ENCODE measurements at regions not wholly inside any gene's neighbourhood (a gene's known extent, or its start where the extent isn't known, plus 50 kb on each side); places are given as distances from the start of the nearest gene placed in this dataset.
"Not testable (repeated sequence)": the region's sequence is repeated elsewhere in the genome, so short reads cannot be mapped to it uniquely, and the experiment has no call there.

DNA sequence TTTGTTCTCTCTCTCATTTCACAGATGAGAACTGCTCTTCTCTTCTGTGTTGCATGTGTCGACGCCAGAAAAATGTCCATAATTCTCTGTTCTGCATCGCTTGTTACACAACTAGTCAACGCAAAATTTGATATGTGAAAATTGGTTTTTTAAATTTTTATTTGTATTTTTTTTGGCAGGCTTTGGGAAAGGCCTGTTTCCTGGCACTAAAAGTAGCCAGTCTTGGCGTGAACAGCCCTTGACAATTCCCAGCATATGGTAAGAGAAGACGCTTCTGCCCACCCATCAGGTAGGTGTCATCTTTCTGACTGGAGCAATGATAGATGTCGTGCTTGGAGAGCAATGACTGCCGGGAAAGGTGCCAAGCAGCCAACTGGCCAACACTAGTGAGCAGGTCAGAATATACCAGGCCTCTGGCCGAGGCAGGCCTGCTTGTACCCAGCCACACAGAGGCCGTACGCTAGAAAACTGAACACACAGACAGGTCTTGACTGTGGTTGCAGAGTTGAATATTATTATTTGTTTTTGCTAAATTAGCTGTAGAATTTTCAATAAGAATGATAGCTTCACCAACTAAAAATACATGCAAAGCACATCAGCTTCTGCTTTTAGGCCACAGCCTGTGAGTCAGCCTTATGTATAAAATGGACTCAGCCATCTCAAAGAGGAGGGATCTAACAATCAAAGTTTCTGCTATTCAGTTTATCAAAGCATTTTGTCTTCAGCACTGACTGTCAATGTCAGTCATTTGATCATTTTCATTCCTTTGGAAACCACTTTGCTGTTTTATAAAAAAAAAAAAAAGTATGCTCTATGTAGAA is 837.5 kb downstream of the MCTP2 start:
- no peak for DNase-seq (ENCODE audit: low spot score)
- in situ Hi-C loops (cut with MboI; ENCODE audit: low pct_unique_long_range_greater_than_20kb, low sequenced_read_pairs, unreplicated experiment), result no loop called here
- TF ChIP-seq, protein P1, sequence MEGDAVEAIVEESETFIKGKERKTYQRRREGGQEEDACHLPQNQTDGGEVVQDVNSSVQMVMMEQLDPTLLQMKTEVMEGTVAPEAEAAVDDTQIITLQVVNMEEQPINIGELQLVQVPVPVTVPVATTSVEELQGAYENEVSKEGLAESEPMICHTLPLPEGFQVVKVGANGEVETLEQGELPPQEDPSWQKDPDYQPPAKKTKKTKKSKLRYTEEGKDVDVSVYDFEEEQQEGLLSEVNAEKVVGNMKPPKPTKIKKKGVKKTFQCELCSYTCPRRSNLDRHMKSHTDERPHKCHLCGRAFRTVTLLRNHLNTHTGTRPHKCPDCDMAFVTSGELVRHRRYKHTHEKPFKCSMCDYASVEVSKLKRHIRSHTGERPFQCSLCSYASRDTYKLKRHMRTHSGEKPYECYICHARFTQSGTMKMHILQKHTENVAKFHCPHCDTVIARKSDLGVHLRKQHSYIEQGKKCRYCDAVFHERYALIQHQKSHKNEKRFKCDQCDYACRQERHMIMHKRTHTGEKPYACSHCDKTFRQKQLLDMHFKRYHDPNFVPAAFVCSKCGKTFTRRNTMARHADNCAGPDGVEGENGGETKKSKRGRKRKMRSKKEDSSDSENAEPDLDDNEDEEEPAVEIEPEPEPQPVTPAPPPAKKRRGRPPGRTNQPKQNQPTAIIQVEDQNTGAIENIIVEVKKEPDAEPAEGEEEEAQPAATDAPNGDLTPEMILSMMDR (IDR thresholded peaks at IDR 0.05; ENCODE audit: extremely low read depth, insufficient read depth, missing control alignments), result no peak

DNA sequence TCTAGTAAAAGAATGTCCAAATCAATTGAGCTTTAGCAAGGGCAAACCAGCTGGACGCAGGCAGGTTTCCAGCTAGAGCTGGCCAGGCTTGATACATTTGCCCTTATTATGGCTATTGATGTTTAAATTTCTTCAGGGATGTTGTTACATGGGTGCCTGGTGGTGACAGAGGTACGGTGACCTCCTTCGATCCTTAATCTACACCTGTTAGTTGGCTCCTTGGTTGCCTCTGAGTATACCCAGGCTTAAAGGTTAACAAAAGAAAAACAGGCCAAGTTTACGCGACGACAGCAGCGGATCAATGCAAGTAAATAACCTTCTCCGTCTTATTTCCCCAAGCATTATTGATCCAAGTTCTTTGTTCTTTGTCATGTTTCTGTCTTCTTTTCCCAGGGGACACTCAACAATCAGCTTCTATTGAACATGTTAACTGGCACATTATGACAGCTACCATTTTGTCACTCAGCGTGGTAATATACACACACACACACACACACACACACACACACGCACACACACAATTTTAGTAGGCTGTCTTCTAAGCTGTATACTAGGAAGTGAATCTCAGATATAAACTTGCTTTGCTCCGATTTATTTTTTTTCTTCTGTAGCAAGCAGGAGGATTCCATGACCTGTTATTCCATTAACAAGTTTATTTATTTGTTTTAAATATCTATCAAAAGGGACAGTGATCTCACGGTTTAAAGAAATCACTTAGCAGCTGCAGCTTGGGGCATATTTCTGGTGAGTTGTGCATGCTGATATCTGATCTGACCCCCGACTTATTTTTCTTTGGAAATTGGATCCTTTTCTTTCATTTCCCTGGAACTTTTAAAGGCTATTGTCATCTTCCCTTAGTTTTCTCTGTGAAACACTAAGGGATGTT is 844.7 kb downstream of the MCTP2 start:
- in situ Hi-C loops (cut with MboI; ENCODE audit: low pct_unique_long_range_greater_than_20kb, low sequenced_read_pairs, unreplicated experiment), result no loop called here
- no peak for DNase-seq (ENCODE audit: low spot score)
- TF ChIP-seq, protein P1 (IDR thresholded peaks at IDR 0.05; ENCODE audit: extremely low read depth, insufficient read depth, missing control alignments), result no peak

DNA sequence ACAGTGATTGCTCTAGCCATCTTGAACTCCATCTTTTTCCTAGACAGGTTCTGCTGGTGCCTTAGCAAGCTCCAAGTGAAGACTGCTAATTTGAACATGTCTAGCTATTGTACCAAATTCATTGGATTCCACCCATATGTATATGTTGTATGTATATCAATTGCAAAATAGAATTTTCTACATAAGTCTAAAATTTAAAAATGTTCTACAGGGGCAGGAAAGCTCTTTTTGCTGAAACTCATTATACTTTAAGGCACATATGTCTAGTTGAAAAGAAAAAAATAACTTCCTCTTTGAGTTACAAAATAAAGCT is 845.3 kb downstream of the MCTP2 start:
- no peak for DNase-seq (ENCODE audit: low spot score)
- in situ Hi-C loops (cut with MboI; ENCODE audit: low pct_unique_long_range_greater_than_20kb, low sequenced_read_pairs, unreplicated experiment), result no loop called here
- TF ChIP-seq, protein P1 (IDR thresholded peaks at IDR 0.05; ENCODE audit: extremely low read depth, insufficient read depth, missing control alignments), result no peak

DNA sequence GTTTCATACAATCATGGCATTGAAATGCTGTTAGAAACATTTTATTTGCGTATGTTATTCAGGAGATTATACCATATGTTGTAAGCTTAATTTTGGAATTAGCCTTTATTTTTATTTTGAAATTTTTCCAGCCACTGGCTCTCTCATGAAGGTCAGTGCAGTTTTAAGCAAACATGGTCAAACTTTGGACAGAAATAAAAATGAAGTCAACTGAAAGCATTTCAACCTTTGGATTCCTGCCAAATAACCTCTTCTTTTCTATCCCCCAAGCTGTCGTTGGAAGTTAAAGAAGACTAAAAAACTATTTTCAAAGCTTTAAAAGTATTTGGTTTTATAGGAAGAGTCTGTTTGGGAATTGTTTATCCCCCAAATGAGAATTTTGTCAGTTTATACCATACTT is 846.6 kb downstream of the MCTP2 start:
- TF ChIP-seq, protein P1 (IDR thresholded peaks at IDR 0.05; ENCODE audit: extremely low read depth, insufficient read depth, missing control alignments), result no peak
- DNase-seq (ENCODE audit: low spot score), result no peak
- in situ Hi-C loops (cut with MboI; ENCODE audit: low pct_unique_long_range_greater_than_20kb, low sequenced_read_pairs, unreplicated experiment), result no loop called here

DNA sequence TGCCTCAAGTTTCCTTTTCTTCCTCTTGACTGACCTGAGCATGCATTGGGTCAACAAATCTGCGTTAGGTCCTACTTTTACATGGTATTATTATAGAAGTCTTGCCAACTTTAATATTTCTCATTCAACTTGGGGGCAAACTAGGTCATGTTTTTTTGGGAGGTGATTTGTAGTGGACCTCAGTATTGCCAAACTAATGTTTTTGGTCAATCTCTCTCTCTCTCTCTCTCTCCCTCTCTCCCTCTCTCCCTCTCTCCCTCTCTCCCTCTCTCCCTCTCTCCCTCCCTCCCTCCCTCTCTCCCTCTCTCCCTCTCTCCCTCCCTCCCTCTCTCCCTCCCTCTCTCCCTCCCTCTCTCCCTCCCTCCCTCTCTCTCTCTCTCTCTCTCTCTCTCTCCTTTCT is 848.9 kb downstream of the MCTP2 start:
- DNase-seq (ENCODE audit: low spot score); in situ Hi-C loops (cut with MboI; ENCODE audit: low pct_unique_long_range_greater_than_20kb, low sequenced_read_pairs, unreplicated experiment): not testable (repeated sequence)

DNA sequence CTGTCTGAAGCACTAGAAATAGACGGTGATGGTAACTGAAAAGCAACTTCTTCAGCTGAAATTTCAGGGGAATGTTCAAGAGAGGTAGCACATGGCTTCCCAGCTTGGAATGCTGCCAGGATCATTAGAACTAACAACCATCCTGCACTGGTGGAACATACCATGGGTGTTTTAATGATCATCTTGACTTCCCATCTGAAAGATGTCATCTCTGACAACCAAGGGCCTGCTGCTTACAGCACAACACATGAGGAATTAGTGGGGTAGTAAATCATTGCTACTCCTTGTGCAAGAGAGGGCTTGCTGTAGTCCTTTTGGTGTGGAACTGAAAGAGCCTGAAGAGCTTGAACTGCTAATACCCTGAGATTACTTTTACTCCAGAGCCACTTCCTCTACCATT is 853.7 kb downstream of the MCTP2 start:
- TF ChIP-seq, protein P1 (IDR thresholded peaks at IDR 0.05; ENCODE audit: extremely low read depth, insufficient read depth, missing control alignments), result no peak
- in situ Hi-C loops (cut with MboI; ENCODE audit: low pct_unique_long_range_greater_than_20kb, low sequenced_read_pairs, unreplicated experiment), result no loop called here
- DNase-seq (ENCODE audit: low spot score), result no peak
